ENCODE measurements at regions not wholly inside any gene's neighbourhood (a gene's known extent, or its start where the extent isn't known, plus 50 kb on each side); places are given as distances from the start of the nearest gene placed in this dataset.

- no peak for TF ChIP-seq CTCF (IDR thresholded peaks at IDR 0.05)
- no peak for TF ChIP-seq EP300 (IDR thresholded peaks at IDR 0.05)
- no peak for TF ChIP-seq POLR2A (IDR thresholded peaks at IDR 0.05)
Measured at GRCh38 chr14:98963610-98964009, 308.4 kb downstream of the BCL11B start.
